IMR-90 (cell line): ENCODE measurements at regions not wholly inside any gene's neighbourhood (a gene's known extent, or its start where the extent isn't known, plus 50 kb on each side); places are given as distances from the start of the nearest gene placed in this dataset.

ENCODE experiments used
- ATAC-seq: fragments of 200-7000 bp; cut with Tn5 transposase; 2 replicates; pipeline ENCODE4 v1.9.1; 2020; ENCODE audit warnings: low read depth, mild to moderate bottlenecking, moderate library complexity
- BruUV-seq: library from RNA; stranded (reverse); fragments of 400-500 nt; replicated peaks from 2 replicates; lab custom pipeline; 2021; lab: Mats Ljungman, UMichigan
- CTCF ChIA-PET: fragments of 300-600 bp; formaldehyde crosslinking; extraction: SDS; loops from one replicate; lab custom pipeline; 2021; ENCODE audit warnings: antibody characterized with exemption; lab: Yijun Ruan, JAX
- POLR2A ChIA-PET: fragments of 300-600 bp; sonication (Branson Sonifier 250); formaldehyde crosslinking; loops from one replicate; lab custom pipeline; 2022; ENCODE audit warnings: antibody characterized with exemption; ENCODE audit not compliant: unreplicated experiment; lab: Charles Lee
- DNase-seq: peaks from one replicate; pipeline ENCODE4 v3.0.0; 2013
- H2AFZ ChIP-seq: replicated peaks from 2 replicates; pipeline ENCODE3; 2013; ENCODE audit warnings: low read length, mild to moderate bottlenecking; ENCODE audit not compliant: poor library complexity
- H2AK5ac ChIP-seq: 2 replicates; pipeline ENCODE4 v1.6.1; 2013; ENCODE audit warnings: low read depth, low read length, inconsistent platforms
- H2AK9ac ChIP-seq: replicated peaks from 2 replicates; pipeline ENCODE3; 2013; ENCODE audit warnings: mild to moderate bottlenecking, low read depth, low read length, moderate library complexity; ENCODE audit not compliant: poor library complexity
- H2BK120ac ChIP-seq: 2 replicates; pipeline ENCODE4 v1.6.1; 2013; ENCODE audit warnings: low read depth, low read length, inconsistent platforms
- H2BK15ac ChIP-seq: 3 replicates; pipeline ENCODE4 v1.6.1; 2013; ENCODE audit warnings: low read depth, low read length, inconsistent platforms
- H2BK20ac ChIP-seq: 2 replicates; pipeline ENCODE4 v1.6.1; 2013; ENCODE audit warnings: low read depth, mild to moderate bottlenecking, inconsistent platforms, low read length, moderate library complexity
- H2BK5ac ChIP-seq: 2 replicates; pipeline ENCODE4 v1.6.1; 2013; ENCODE audit warnings: mild to moderate bottlenecking, low read depth, low read length, inconsistent platforms; ENCODE audit not compliant: poor library complexity, severe bottlenecking
- H3K14ac ChIP-seq: replicated peaks from 2 replicates; pipeline ENCODE4 v1.6.1; 2013; ENCODE audit warnings: low read depth, low read length, inconsistent platforms
- H3K18ac ChIP-seq: 2 replicates; pipeline ENCODE4 v1.6.1; 2013; ENCODE audit warnings: low read depth, low read length, control low read depth
- H3K23ac ChIP-seq: 2 replicates; pipeline ENCODE4 v1.6.1; 2013; ENCODE audit warnings: low read depth, low read length, inconsistent platforms
- H3K27ac ChIP-seq: 2 replicates; pipeline ENCODE4 v1.5.1; 2013; ENCODE audit warnings: mild to moderate bottlenecking, control low read depth, low read length; ENCODE audit not compliant: insufficient read depth
- H3K27me3 ChIP-seq: 2 replicates; pipeline ENCODE4 v1.6.1; 2013; ENCODE audit warnings: low read length; ENCODE audit not compliant: control insufficient read depth, insufficient read depth
- H3K36me3 ChIP-seq: 2 replicates; pipeline ENCODE4 v1.6.1; 2013; ENCODE audit warnings: low read length, mixed read lengths; ENCODE audit not compliant: control insufficient read depth, insufficient read depth
- H3K4ac ChIP-seq: 2 replicates; pipeline ENCODE4 v1.6.1; 2013; ENCODE audit warnings: low read depth, low read length, inconsistent platforms
- H3K4me1 ChIP-seq: 2 replicates; pipeline ENCODE4 v1.6.1; 2013; ENCODE audit warnings: low read length, mixed read lengths; ENCODE audit not compliant: control insufficient read depth, insufficient read depth
- H3K4me2 ChIP-seq: 2 replicates; pipeline ENCODE4 v1.6.1; 2013; ENCODE audit warnings: low read depth, mild to moderate bottlenecking, control low read depth, low read length, moderate library complexity
- H3K4me3 ChIP-seq: 2 replicates; pipeline ENCODE4 v1.5.1; 2013; ENCODE audit warnings: low read depth, mild to moderate bottlenecking, control low read depth, low read length, moderate library complexity; ENCODE audit not compliant: insufficient read depth
- H3K56ac ChIP-seq: 2 replicates; pipeline ENCODE4 v1.6.1; 2013; ENCODE audit warnings: low read length, inconsistent platforms; ENCODE audit not compliant: insufficient read depth; ENCODE audit errors: extremely low read depth
- H3K79me1 ChIP-seq, 2 experiments: 2 replicates each; pipeline ENCODE4 v1.6.1; 2013; ENCODE audit warnings: low read length in 2 of 2, inconsistent platforms in 1 of 2, low read depth in 1 of 2
- H3K9ac ChIP-seq: 2 replicates; pipeline ENCODE4 v1.6.1; 2013; ENCODE audit warnings: low read depth, low read length, control low read depth
- H3K9me1 ChIP-seq: 2 replicates; pipeline ENCODE4 v1.6.1; 2013; ENCODE audit warnings: low read length, inconsistent platforms; ENCODE audit not compliant: insufficient read depth
- H3K9me3 ChIP-seq: 2 replicates; pipeline ENCODE4 v1.6.1; 2013; ENCODE audit warnings: low read length; ENCODE audit not compliant: control insufficient read depth, insufficient read depth
- H4K20me1 ChIP-seq: 2 replicates; pipeline ENCODE4 v1.6.1; 2013; ENCODE audit warnings: low read length, inconsistent platforms; ENCODE audit not compliant: insufficient read depth
- H4K5ac ChIP-seq: 2 replicates; pipeline ENCODE4 v1.6.1; 2013; ENCODE audit warnings: mild to moderate bottlenecking, low read depth, low read length, control low read depth
- H4K8ac ChIP-seq, 2 experiments: 2 replicates each; pipeline ENCODE4 v1.6.1; 2013; ENCODE audit warnings: low read depth in 2 of 2, low read length in 2 of 2, control low read depth in 1 of 2, inconsistent platforms in 1 of 2
- H4K91ac ChIP-seq: 2 replicates; pipeline ENCODE4 v1.6.1; 2013; ENCODE audit warnings: low read depth, low read length, inconsistent platforms; ENCODE audit not compliant: insufficient read depth
- BHLHE40 ChIP-seq: fragments of 150-350 bp; IDR thresholded peaks from 2 replicates; pipeline ENCODE4 v1.6.1; 2016; ENCODE audit warnings: mild to moderate bottlenecking, low read depth, low read length
- CEBPB ChIP-seq: IDR thresholded peaks from 2 replicates; pipeline ENCODE4 v1.6.1; 2012; ENCODE audit warnings: low read depth, low read length, improper control_type of control experiment
- CHD1 ChIP-seq: IDR thresholded peaks from 2 replicates; pipeline ENCODE4 v1.6.1; 2012; ENCODE audit warnings: low read depth, low read length, improper control_type of control experiment
- POLR2A ChIP-seq: IDR thresholded peaks from 2 replicates; pipeline ENCODE4 v1.6.1; 2012; ENCODE audit warnings: mild to moderate bottlenecking, low read depth, low read length
- WGBS, 2 experiments: methylation state at CpG; one replicate each; pipeline versions ENCODE4 v1.1.5 to v1.1.7; 2013; ENCODE audit warnings: missing lambda C conversion rate in 2 of 2; ENCODE audit not compliant: insufficient read length in 1 of 2; ENCODE audit errors: extremely low coverage in 2 of 2; 5-methylcytosine and 5-hydroxymethylcytosine counted together
- dilution Hi-C: fragments of 300-500 bp; cut with HindIII; formaldehyde crosslinking; loops from one replicate; pipeline ENCODE4 v1.14.3; 2018; ENCODE audit warnings: low sequenced_read_pairs; ENCODE audit not compliant: unreplicated experiment
- in situ Hi-C: fragments of 300-500 bp; cut with MboI; formaldehyde crosslinking; loops from 3 replicates; pipeline ENCODE4 v1.14.3; 2019; ENCODE audit warnings: low sequenced_read_pairs, inconsistent platforms, mixed read lengths
- intact Hi-C: fragments of 100-400 bp; cut with micrococcal nuclease; formaldehyde crosslinking; loops from 2 replicates; pipeline ENCODE4 v1.10.0; 2022
- TF ChIP-seq, protein P1 (sequence below): conservative IDR thresholded peaks from 2 replicates; pipeline ENCODE4 v1.5.1; 2012; ENCODE audit warnings: mild to moderate bottlenecking, low read depth, low read length, improper control_type of control experiment

- H2BK120ac ChIP-seq: no peak overlapping the region
- no peak for TF ChIP-seq BHLHE40
- no peak for TF ChIP-seq CEBPB
- no peak for TF ChIP-seq CHD1
- no peak for TF ChIP-seq POLR2A
- TF ChIP-seq, protein P1, sequence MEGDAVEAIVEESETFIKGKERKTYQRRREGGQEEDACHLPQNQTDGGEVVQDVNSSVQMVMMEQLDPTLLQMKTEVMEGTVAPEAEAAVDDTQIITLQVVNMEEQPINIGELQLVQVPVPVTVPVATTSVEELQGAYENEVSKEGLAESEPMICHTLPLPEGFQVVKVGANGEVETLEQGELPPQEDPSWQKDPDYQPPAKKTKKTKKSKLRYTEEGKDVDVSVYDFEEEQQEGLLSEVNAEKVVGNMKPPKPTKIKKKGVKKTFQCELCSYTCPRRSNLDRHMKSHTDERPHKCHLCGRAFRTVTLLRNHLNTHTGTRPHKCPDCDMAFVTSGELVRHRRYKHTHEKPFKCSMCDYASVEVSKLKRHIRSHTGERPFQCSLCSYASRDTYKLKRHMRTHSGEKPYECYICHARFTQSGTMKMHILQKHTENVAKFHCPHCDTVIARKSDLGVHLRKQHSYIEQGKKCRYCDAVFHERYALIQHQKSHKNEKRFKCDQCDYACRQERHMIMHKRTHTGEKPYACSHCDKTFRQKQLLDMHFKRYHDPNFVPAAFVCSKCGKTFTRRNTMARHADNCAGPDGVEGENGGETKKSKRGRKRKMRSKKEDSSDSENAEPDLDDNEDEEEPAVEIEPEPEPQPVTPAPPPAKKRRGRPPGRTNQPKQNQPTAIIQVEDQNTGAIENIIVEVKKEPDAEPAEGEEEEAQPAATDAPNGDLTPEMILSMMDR: no peak
- H3K56ac ChIP-seq: no peak overlapping the region
- H4K20me1 ChIP-seq: no peaks in the 10 kb centered on the region
- H2AK9ac ChIP-seq: no peak overlapping the region
- no peak overlapping the region for H2AFZ ChIP-seq
- H3K79me1 ChIP-seq: no peaks in the 10 kb centered on the region
- H2AK5ac ChIP-seq: no peak overlapping the region
- no peak overlapping the region for H3K4ac ChIP-seq
- BruUV-seq: no TSS peak
- no peak overlapping the region for H3K4me2 ChIP-seq
- H2BK15ac ChIP-seq: no peak overlapping the region
- no peak overlapping the region for H3K27ac ChIP-seq
- no peak overlapping the region for H3K18ac ChIP-seq
- H2BK5ac ChIP-seq: no peak overlapping the region
- ATAC-seq: no peak
- no peaks in the 10 kb centered on the region for H3K36me3 ChIP-seq
- no peaks in the 10 kb centered on the region for H3K27me3 ChIP-seq
- DNase-seq: no peak
- H3K14ac ChIP-seq: no peak overlapping the region
- H3K4me3 ChIP-seq: no peak overlapping the region
- no peaks in the 10 kb centered on the region; the same call in 1 of the 2 replicates for H3K4me1 ChIP-seq
- CTCF ChIA-PET: no interaction called here
- no peaks in the 10 kb centered on the region for H3K9me3 ChIP-seq
- H4K91ac ChIP-seq: no peak overlapping the region
- POLR2A ChIA-PET: no interaction called here
- H4K5ac ChIP-seq: no peak overlapping the region
- in situ Hi-C loops (no loop called here), dilution Hi-C loops (no loop called here), intact Hi-C loops (no loop called here)
- no peak overlapping the region for H4K8ac ChIP-seq
- no peaks in the 10 kb centered on the region; the same call in none of the 2 replicates for H3K9me1 ChIP-seq
- 60% methylated on average over 1 of the region's 3 CpGs; no CpG with 5 or more reads in 1 of the 2 experiments for WGBS, 2 experiments
- H2BK20ac ChIP-seq: no peak overlapping the region
- H3K23ac ChIP-seq: no peak overlapping the region
- no peak overlapping the region for H3K9ac ChIP-seq
Measured at GRCh38 chr18:2415656-2416055, 155.6 kb downstream of the METTL4 start.
